ENCODE measurements at regions not wholly inside any gene's neighbourhood (a gene's known extent, or its start where the extent isn't known, plus 50 kb on each side); places are given as distances from the start of the nearest gene placed in this dataset.

DNA sequence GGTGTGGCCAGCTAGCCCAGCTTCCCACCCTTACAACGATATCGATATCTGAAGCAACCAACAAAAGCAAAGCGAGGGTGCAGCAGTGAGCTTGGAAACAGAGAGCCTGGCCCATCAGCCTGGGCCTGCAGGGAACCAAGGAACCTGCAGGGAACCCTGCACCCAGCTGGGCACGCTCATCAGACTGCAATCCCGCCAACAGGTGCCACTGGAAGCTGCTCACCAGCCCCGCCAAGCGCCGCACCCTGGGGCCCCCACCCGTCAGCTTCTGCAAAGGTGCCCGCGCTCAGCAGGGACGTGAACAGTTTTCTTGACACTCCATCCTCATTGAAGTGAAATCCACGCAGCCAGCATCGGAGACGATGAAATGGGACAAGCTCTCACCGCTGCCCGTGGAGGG lies 250.7 kb downstream of the RBFOX3 start:
- WGBS, 5 donors: 78 to 82% (median 80%) methylated on average over 14 to 17 of the region's 17 CpGs
- Histone ChIP-seq H3K27ac (no peak overlapping the region), H3K36me3 (no peaks in the 10 kb centered on the region), H3K4me3 (no peak overlapping the region), H3K27me3 (peaks cover 0 to 96% (median 29%) of the 10 kb centered on the region in 3 donors), H3K4me1 (no peaks in the 10 kb centered on the region), H3K9me3 (no peaks in the 10 kb centered on the region)
- DNase-seq: no peak
- TF ChIP-seq EP300 (IDR thresholded peaks at IDR 0.05) (no peak), POLR2AphosphoS5 (IDR thresholded peaks at IDR 0.05) (no peak), POLR2A (IDR thresholded peaks at IDR 0.05) (no peak)
- TF ChIP-seq, protein P1, sequence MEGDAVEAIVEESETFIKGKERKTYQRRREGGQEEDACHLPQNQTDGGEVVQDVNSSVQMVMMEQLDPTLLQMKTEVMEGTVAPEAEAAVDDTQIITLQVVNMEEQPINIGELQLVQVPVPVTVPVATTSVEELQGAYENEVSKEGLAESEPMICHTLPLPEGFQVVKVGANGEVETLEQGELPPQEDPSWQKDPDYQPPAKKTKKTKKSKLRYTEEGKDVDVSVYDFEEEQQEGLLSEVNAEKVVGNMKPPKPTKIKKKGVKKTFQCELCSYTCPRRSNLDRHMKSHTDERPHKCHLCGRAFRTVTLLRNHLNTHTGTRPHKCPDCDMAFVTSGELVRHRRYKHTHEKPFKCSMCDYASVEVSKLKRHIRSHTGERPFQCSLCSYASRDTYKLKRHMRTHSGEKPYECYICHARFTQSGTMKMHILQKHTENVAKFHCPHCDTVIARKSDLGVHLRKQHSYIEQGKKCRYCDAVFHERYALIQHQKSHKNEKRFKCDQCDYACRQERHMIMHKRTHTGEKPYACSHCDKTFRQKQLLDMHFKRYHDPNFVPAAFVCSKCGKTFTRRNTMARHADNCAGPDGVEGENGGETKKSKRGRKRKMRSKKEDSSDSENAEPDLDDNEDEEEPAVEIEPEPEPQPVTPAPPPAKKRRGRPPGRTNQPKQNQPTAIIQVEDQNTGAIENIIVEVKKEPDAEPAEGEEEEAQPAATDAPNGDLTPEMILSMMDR (IDR thresholded peaks at IDR 0.05): no peak
- intact Hi-C loops (cut with DNase I; ENCODE audit: low total_unique reads): no loop called here

DNA sequence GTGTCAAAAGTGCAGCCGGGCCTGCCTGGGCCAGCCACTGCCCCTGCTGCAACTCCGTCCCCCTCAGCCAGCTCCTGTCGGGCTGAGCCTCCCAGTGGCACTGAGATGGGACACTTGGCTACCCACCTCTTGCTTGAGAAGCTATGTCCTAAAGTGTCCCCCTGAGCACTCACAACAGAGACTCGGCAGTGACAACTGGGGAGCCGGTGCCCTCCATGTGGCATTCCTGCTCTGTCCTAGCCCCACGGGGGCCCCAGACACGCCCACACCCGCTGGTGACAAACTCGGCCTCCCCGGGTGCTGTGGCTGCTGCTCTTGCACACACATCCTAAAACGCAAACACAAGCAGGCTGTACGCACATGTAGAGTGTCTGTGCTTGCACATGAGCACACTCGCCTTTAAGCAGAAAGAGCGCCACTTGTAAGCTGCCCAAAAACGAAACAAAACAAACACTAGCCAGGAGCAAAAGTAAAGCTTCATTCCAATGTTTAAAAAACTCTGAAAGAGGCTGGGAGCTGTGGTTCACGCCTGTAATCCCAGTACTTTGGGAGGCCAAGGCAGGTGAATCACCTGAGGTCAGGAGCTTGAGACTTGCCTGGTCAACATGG lies 253.9 kb downstream of the RBFOX3 start:
- Histone ChIP-seq H3K27ac (no peak overlapping the region), H3K4me1 (no peaks in the 10 kb centered on the region), H3K4me3 (no peak overlapping the region), H3K36me3 (no peaks in the 10 kb centered on the region), H3K27me3 (peaks cover 0 to 96% (median 36%) of the 10 kb centered on the region in 3 donors), H3K9me3 (peaks cover 0 to 4% (median 1%) of the 10 kb centered on the region in 4 donors)
- intact Hi-C loops (cut with DNase I; ENCODE audit: low total_unique reads): no loop called here
- no peak for DNase-seq
- TF ChIP-seq, protein P1 (IDR thresholded peaks at IDR 0.05): no peak
- no peak for TF ChIP-seq POLR2AphosphoS5 (IDR thresholded peaks at IDR 0.05)
- TF ChIP-seq POLR2A (IDR thresholded peaks at IDR 0.05): no peak
- no peak for TF ChIP-seq EP300 (IDR thresholded peaks at IDR 0.05)
- 58 to 64% (median 62%) methylated on average over 14 to 16 of the region's 16 CpGs for WGBS, 5 donors

DNA sequence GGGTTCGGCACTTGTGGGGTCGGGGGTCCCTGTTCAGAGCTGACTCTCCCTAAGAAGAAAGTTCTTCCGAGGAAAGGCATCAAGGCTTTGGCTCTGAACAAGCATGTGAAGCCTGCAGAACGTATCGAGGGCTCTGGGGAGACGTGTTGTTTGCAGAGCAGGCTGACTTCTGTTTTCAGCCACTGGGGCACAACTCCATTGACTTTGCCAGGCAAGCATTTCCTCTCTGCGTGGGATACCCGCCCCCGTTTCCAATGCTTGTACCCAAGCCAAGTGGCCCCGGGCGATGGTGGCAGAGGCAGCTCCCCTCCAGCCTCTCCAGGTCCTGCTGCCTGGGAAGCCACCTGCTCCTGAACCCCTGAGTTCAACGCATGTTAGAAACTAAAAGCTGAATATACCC lies 255.7 kb downstream of the RBFOX3 start:
- no peak for TF ChIP-seq POLR2AphosphoS5 (IDR thresholded peaks at IDR 0.05)
- no peak for TF ChIP-seq POLR2A (IDR thresholded peaks at IDR 0.05)
- TF ChIP-seq EP300 (IDR thresholded peaks at IDR 0.05): no peak
- TF ChIP-seq, protein P1 (IDR thresholded peaks at IDR 0.05): no peak
- Histone ChIP-seq H3K36me3 (no peaks in the 10 kb centered on the region), H3K4me1 (no peaks in the 10 kb centered on the region), H3K9me3 (peaks cover 0 to 6% (median 1%) of the 10 kb centered on the region in 4 donors), H3K27ac (no peak overlapping the region), H3K4me3 (no peak overlapping the region), H3K27me3 (peaks cover 0 to 96% (median 31%) of the 10 kb centered on the region in 3 donors)
- no peak for DNase-seq
- intact Hi-C loops (cut with DNase I; ENCODE audit: low total_unique reads): no loop called here
- WGBS, 5 donors: 49 to 60% (median 56%) methylated on average over 12 of the region's 12 CpGs

DNA sequence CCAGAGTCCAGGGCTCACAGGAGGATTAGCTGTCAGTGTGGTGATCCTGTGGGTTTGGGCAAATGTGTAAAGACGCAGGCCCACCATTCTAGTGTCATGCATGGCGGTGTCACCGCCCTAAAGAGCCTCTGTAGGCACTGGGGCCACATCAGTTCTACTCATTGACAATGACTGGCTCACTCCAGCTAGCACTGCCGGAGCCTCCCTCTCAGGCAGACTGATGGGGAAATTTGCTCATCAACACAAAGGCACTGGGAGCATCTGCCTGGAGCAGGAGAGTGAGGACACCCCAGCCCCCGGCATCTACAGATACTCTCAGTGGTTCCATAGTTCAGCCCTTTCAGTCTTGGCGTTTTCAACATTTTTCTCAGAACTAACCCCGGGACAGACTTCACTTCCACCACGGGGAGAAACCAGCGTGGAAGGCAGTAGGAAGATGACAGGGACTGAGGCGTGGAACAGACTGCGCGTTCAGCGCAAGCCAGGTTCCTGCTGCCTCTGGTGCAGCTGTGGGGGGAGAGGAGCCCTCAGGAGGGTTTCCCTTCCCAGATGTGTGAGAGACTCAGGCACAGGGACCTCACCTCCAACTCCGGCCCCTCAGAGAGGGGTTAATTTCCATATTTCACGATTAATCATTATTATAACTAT lies 256.6 kb downstream of the RBFOX3 start:
- Histone ChIP-seq H3K9me3 (peaks cover 0 to 6% (median 1%) of the 10 kb centered on the region in 4 donors), H3K36me3 (no peaks in the 10 kb centered on the region), H3K4me1 (no peaks in the 10 kb centered on the region), H3K4me3 (no peak overlapping the region), H3K27ac (no peak overlapping the region), H3K27me3 (peaks cover 0 to 96% (median 39%) of the 10 kb centered on the region in 3 donors)
- intact Hi-C loops (cut with DNase I; ENCODE audit: low total_unique reads): no loop called here
- WGBS, 5 donors: 77 to 83% (median 80%) methylated on average over 12 to 15 of the region's 15 CpGs
- DNase-seq: no peak
- TF ChIP-seq POLR2AphosphoS5 (IDR thresholded peaks at IDR 0.05): no peak
- no peak for TF ChIP-seq POLR2A (IDR thresholded peaks at IDR 0.05)
- TF ChIP-seq, protein P1 (IDR thresholded peaks at IDR 0.05): no peak
- TF ChIP-seq EP300 (IDR thresholded peaks at IDR 0.05): no peak
